Chondrocyte (in vitro differentiated cells): ENCODE measurements at regions not wholly inside any gene's neighbourhood (a gene's known extent, or its start where the extent isn't known, plus 50 kb on each side); places are given as distances from the start of the nearest gene placed in this dataset.

Experiments used
- DNase-seq: peaks from one replicate; pipeline ENCODE4 v3.0.0; 2021; ENCODE audit warnings: mixed read lengths, low spot score
- H3K27ac Mint-ChIP-seq: one replicate; pipeline ENCODE4 v1.8.0; 2021; ENCODE audit warnings: mild to moderate bottlenecking, moderate library complexity, mixed read lengths; ENCODE audit not compliant: unreplicated experiment
- H3K27me3 Mint-ChIP-seq: 2 replicates; pipeline ENCODE4 v1.8.0; 2021; ENCODE audit warnings: low read depth, mixed read lengths
- H3K36me3 Mint-ChIP-seq: 2 replicates; pipeline ENCODE4 v1.8.0; 2021; ENCODE audit warnings: low read depth, mixed read lengths
- H3K4me1 Mint-ChIP-seq: 2 replicates; pipeline ENCODE4 v1.8.0; 2021; ENCODE audit warnings: low read depth, mild to moderate bottlenecking, mixed read lengths
- H3K4me3 Mint-ChIP-seq: one replicate; pipeline ENCODE4 v1.8.0; 2021; ENCODE audit warnings: mild to moderate bottlenecking, moderate library complexity, mixed read lengths; ENCODE audit not compliant: unreplicated experiment
- H3K9me3 Mint-ChIP-seq: 2 replicates; pipeline ENCODE4 v1.8.0; 2021; ENCODE audit warnings: low read depth, mixed read lengths
- CTCF ChIP-seq: fragments of 200-600 bp; sonication (generic); IDR thresholded peaks from 2 replicates; pipeline ENCODE4 v1.5.0; 2021; ENCODE audit warnings: antibody characterized with exemption, mild to moderate bottlenecking, moderate library complexity

- Mint-ChIP-seq H3K27me3 (peaks cover 66% of the 10 kb centered on the region), H3K27ac (no peak overlapping the region), H3K4me1 (peaks cover 7% of the 10 kb centered on the region), H3K36me3 (no peaks in the 10 kb centered on the region), H3K9me3 (no peaks in the 10 kb centered on the region), H3K4me3 (peak overlapping the region; percentile 33)
- no peak for TF ChIP-seq CTCF
- DNase-seq: peak; percentile 92
Observed at GRCh38 chr17:34156741-34157589, 98.1 kb upstream of the CCL2 start.

GRCh38 chr17:34161690-34162089 lies 93.4 kb upstream of the CCL2 start:
- no peak overlapping the region for H3K4me3 Mint-ChIP-seq
- no peaks in the 10 kb centered on the region for H3K36me3 Mint-ChIP-seq
- DNase-seq: no peak
- peaks cover 6% of the 10 kb centered on the region for H3K4me1 Mint-ChIP-seq
- H3K27ac Mint-ChIP-seq: no peak overlapping the region
- peaks cover 64% of the 10 kb centered on the region for H3K27me3 Mint-ChIP-seq
- no peaks in the 10 kb centered on the region for H3K9me3 Mint-ChIP-seq
- no peak for TF ChIP-seq CTCF

GRCh38 chr17:34163123-34163522 lies 92.0 kb upstream of the CCL2 start:
- no peak overlapping the region for H3K4me3 Mint-ChIP-seq
- no peaks in the 10 kb centered on the region for H3K9me3 Mint-ChIP-seq
- peaks cover 3% of the 10 kb centered on the region for H3K4me1 Mint-ChIP-seq
- no peak for DNase-seq
- H3K36me3 Mint-ChIP-seq: no peaks in the 10 kb centered on the region
- TF ChIP-seq CTCF: no peak
- H3K27me3 Mint-ChIP-seq: peaks cover 54% of the 10 kb centered on the region
- H3K27ac Mint-ChIP-seq: no peak overlapping the region

GRCh38 chr17:34163646-34164045 lies 91.4 kb upstream of the CCL2 start:
- no peak for DNase-seq
- Mint-ChIP-seq H3K9me3 (no peaks in the 10 kb centered on the region), H3K4me1 (peaks cover 3% of the 10 kb centered on the region), H3K4me3 (no peak overlapping the region), H3K36me3 (no peaks in the 10 kb centered on the region), H3K27me3 (peaks cover 49% of the 10 kb centered on the region), H3K27ac (no peak overlapping the region)
- TF ChIP-seq CTCF: peak; percentile 40

- Mint-ChIP-seq H3K27me3 (peaks cover 40% of the 10 kb centered on the region), H3K4me3 (no peak overlapping the region)
Observed at GRCh38 chr17:34164837-34165236, 90.2 kb upstream of the CCL2 start.

More at GRCh38 chr17:34164837-34165236, 90.2 kb upstream of the CCL2 start:
- Mint-ChIP-seq H3K9me3 (no peaks in the 10 kb centered on the region), H3K27ac (no peak overlapping the region), H3K36me3 (no peaks in the 10 kb centered on the region), H3K4me1 (peaks cover 3% of the 10 kb centered on the region)
- no peak for TF ChIP-seq CTCF
- no peak for DNase-seq
